ENCODE measurements at regions not wholly inside any gene's neighbourhood (a gene's known extent, or its start where the extent isn't known, plus 50 kb on each side); places are given as distances from the start of the nearest gene placed in this dataset.

DNA sequence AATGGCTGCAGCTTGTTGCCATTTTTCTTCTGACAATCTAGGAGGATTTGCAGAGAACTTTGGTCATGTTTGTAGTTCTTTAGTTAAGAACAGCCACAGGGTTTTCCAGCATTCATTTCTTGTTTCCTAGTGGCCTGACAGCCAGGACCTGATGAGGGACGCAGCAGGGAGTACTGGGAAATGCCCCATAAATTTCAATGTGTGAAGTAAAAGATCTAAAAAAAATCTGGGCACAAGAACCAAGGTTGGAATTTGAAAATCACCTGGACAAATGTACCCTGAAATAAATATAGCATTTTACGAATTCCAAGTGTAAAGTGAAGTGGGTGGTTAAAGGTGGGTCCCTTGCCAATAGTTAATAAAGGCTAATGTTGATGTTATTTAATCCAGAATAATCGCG lies 195.0 kb downstream of the ZIC1 start:
- DNase-seq = no peak

GRCh38 chr3:147613725-147614124 lies 204.6 kb downstream of the ZIC1 start:
- DNase-seq = no peak

GRCh38 chr3:147614210-147614609 lies 205.0 kb downstream of the ZIC1 start:
- no peak for DNase-seq

DNA sequence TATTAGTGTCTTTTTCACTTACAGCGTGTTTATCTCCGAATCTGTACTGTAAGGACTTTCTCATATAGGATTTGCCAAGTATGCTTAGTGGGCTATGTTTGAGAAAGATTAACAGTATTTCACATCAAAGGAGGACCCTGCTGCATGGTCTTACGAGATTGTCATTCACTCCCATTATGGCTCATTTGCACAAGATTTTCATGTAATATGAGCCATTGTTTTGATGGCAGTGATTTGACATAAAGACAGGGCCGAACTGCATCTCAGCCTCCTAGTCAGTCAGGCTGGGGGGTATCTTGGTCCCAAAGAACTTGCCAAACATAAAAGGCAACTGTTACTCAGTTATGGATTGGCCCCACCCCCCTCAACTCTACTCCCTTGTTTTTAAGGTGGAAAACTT lies 205.9 kb downstream of the ZIC1 start:
- DNase-seq = no peak

DNA sequence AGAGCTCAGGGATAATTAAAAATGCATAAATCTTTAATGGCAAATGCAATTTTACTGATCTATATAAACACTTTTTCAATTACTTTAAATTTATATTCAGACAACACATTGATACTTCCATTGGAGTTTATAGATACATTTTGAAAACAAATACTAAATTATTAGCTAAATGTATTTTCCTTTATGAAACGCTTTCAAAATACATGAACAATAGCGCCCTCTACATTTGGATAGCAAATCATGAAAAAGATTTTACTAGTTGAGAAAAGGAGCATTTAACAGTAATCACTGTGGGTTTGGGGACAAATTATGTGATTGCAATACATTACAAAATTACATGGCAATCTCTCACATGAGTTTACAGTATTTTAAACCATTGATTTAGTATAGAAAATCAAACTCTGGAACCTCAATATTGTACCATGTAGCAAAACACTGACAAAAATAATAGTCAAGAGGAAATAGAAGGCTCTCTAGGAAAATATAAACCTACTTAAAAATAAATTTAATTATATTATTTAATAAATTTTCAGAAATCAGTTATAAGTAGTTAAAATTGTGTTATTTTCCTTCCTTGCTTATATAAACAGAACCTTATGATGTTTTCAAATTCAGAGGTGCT lies 207.9 kb downstream of the ZIC1 start:
- peak; percentile 45 for DNase-seq

- no peak for DNase-seq
These were observed 209.5 kb downstream of the ZIC1 start for GRCh38 chr3:147618691-147619090.

DNA sequence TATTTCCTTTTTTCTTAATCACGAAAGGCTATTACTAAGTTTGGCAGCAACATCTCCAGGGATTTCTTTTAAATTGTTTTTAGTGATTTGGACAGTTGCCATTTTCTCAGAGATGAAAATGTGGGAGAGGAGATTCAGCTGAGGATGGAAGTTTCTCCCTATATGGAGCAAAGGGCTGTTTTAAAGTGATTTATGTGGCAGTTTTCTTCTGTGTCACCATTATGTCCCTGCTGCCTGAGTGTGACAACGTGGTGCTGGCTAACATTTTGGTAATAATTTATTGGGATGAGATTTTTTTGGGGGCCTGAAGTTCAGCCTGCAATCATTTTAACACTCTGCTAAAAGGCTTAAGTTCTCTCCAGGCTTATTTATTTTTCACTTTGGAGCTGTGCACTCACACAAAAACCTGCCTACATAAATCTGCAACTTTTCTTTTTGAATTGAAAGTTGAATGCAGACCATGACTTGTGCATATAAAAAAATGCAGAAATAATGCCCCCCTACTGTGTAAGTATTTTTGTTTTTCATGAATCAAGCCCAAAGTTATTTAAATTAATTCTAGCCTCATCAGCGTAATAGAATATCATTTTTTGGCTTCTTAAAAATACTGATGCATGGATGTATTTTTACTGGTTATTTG lies 210.9 kb downstream of the ZIC1 start:
- DNase-seq = no peak

DNA sequence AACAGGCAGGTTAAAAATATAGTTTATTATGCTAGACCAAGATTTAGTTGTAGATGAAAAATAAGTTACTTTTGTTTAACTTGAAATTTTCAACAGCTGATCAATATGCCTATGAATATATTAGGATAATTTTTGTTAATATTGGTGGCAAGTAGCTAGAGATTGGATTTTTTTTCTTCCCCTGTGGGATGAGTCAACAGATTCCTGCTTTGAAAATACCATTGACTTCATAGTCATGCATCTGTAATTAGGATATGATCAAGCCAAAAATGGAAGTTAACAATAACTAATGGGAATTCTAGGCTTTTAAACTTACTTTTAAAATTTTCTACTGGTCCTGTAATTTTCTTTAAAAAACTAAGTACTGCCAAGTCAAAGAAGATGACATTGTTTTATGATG lies 211.7 kb downstream of the ZIC1 start:
- no peak for DNase-seq

- no peak for DNase-seq
These were observed 221.8 kb downstream of the ZIC1 start for GRCh38 chr3:147630921-147631415.

GRCh38 chr3:147640781-147641180 lies 231.6 kb downstream of the ZIC1 start:
- DNase-seq = no peak

DNA sequence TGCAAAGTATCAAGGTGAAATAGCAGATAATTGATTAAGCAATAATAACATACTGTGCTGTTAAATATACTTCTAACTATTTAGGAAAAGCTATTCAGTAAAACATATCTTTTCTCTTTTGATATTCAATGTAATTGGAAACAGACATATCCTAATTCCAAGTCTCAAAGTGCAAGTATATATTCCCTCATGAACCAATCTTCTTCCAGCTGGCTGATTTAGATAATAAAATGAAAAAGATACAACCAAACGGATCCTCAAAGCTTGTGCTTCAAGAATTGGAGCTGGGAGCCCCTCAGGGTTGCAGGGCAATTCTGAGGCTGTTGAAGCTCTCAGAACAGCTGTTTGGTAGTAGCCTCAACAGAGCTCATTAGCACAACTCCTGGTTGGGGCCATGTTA lies 236.6 kb downstream of the ZIC1 start:
- DNase-seq = no peak

GRCh38 chr3:147649475-147649874 lies 240.3 kb downstream of the ZIC1 start:
- no peak for DNase-seq

DNA sequence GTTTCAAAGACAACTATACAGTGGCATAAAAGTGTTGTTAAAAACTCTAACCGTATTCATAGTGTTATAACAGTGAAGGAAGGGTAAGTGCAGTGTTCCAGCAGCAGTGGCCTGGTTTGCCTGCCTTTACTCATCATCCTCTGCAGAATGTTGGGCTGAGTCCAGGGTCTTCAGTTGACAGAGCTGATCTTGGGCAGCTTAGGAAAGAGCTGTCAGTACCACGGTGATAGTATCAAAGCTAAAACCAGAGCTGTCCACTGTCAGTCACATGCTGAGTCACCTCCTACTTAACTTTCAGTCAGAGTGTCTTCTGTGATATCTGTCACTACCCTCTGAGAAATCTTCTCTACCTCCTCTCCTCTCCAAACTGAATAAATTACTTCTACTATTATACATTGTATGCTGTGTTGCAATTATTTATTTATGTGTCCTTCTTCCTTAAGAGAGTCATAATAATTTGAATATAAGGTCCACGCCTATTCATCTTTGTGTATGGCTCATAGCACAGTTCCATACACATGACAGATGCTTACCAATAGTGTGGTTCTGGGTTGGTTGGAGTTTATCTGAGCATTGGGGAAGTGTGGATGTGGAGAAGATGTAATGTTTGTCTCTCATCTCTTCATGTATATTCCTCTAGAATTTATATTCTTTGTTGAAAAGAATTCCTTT lies 242.1 kb downstream of the ZIC1 start:
- no peak for DNase-seq

DNA sequence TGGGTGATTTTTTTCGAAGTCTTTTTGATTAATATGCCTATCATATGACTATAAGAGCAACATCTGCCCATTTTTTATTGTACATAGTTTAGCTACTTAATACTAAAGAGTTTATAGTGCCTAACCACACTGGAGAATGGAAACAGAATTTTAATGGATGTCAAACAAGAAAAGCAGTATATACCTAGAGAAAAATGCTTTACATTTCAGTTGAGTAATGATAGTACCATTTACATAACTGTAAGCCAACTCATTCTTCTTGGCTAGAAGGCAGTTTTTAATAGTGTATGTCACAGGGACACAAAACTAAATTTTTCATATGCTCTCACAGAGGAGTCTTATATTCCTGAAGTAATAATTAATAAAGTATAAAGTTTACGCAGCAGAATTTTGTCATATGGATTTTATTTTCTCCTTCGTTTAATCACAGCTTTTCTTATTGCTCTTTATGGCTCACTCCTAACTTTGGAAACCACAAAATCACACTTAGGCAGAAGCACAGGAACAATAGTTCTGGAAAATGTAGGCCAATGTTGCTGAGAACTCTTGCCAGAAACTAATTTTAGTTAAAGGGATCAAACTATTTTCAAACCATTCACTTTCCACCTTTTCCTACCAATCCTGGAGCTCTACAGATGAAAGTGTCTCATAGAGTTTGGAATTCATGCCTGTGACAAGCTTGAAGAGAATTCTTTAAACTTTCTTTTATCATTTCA lies 243.6 kb downstream of the ZIC1 start:
- DNase-seq = no peak

DNA sequence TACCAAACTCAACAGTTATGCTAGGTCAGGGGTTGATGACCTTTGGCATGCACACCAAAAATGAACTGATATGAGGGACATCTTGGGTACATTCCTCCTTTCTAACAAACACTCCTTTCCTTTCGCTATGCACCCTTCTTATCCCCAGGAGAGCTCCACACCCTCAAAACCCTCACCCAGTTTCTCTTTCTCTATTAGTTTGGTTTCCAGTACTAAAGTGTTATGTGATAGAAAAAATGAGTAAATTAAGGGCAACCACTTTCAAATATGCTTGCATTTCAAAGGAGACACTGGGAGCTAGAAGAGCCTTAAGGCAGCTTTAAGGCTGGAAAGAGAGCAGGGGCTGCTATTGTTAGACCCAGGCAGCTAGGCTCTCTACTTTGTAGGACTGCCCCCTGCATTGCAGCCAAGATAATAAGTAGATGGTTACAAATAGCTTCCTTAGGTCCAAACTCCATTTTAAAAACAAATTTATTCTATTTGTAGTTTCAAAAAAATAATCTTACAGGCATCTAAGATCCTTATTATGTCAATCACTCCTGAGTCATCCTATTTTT lies 244.3 kb downstream of the ZIC1 start:
- DNase-seq = no peak

DNA sequence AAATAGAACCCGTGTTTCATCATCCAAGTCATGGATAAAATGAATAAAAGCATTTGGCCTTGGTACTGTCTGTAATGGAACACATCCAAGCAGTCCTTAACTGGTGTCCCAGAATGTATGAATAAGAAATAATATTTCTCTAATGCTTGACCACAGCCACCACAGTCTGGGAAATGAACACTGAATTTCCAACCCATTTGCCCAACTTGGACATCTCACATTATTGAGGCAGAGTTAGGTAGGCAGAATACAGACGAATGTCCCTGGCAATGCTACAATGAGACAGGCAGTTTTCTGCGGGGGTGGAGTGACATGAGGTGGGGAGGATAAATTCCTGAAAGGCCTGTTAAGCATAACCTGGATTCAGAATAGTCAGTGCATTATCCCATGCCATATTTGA lies 245.7 kb downstream of the ZIC1 start:
- DNase-seq = no peak

GRCh38 chr3:147655236-147655635 lies 246.1 kb downstream of the ZIC1 start:
- DNase-seq = no peak

- DNase-seq = no peak
These were observed 246.9 kb downstream of the ZIC1 start for GRCh38 chr3:147656023-147656422.

GRCh38 chr3:147661916-147662315 lies 252.8 kb downstream of the ZIC1 start:
- no peak for DNase-seq

GRCh38 chr3:147662705-147663104 lies 253.5 kb downstream of the ZIC1 start:
- no peak for DNase-seq

GRCh38 chr3:147669077-147669476 lies 259.9 kb downstream of the ZIC1 start:
- DNase-seq = no peak

- DNase-seq = no peak
These were observed 262.9 kb downstream of the ZIC1 start for GRCh38 chr3:147672035-147672434.

GRCh38 chr3:147672436-147672835 lies 263.3 kb downstream of the ZIC1 start:
- DNase-seq = no peak

All from NCI-H2081 treated with DMSO at 0.1 percent for 48 hours (cell line).